ENCODE measurements at regions not wholly inside any gene's neighbourhood (a gene's known extent, or its start where the extent isn't known, plus 50 kb on each side); places are given as distances from the start of the nearest gene placed in this dataset.
"Not testable (repeated sequence)": the region's sequence is repeated elsewhere in the genome, so short reads cannot be mapped to it uniquely, and the experiment has no call there.

GRCh38 chr7:119908948-119909347, 364.0 kb upstream of the KCND2 start:
- DNase-seq (ENCODE audit: low read depth), result no peak
- TF ChIP-seq CTCF (IDR thresholded peaks at IDR 0.05; ENCODE audit: low read length, missing control alignments), result no peak

GRCh38 chr7:119914119-119914518, 358.9 kb upstream of the KCND2 start:
- DNase-seq (ENCODE audit: low read depth); H3K4me3 ChIP-seq (replicated peaks; ENCODE audit: low read depth, low read length): not testable (repeated sequence)

More at GRCh38 chr7:119908948-119909347, 364.0 kb upstream of the KCND2 start:
- no peak overlapping the region for H3K4me3 ChIP-seq (replicated peaks; ENCODE audit: low read depth, low read length)

- TF ChIP-seq CTCF (IDR thresholded peaks at IDR 0.05; ENCODE audit: low read length, missing control alignments), result no peak
- H3K4me3 ChIP-seq (replicated peaks; ENCODE audit: low read depth, low read length), result no peak overlapping the region
- DNase-seq (ENCODE audit: low read depth), result no peak
These were observed 356.5 kb upstream of the KCND2 start for GRCh38 chr7:119916501-119916900.

GRCh38 chr7:119918185-119918584, 354.8 kb upstream of the KCND2 start:
- no peak for TF ChIP-seq CTCF (IDR thresholded peaks at IDR 0.05; ENCODE audit: low read length, missing control alignments)
- no peak for DNase-seq (ENCODE audit: low read depth)
- no peak overlapping the region for H3K4me3 ChIP-seq (replicated peaks; ENCODE audit: low read depth, low read length)

- no peak for DNase-seq (ENCODE audit: low read depth)
- TF ChIP-seq CTCF (IDR thresholded peaks at IDR 0.05; ENCODE audit: low read length, missing control alignments), result no peak
- H3K4me3 ChIP-seq (replicated peaks; ENCODE audit: low read depth, low read length), result no peak overlapping the region
These were observed 353.0 kb upstream of the KCND2 start for GRCh38 chr7:119919986-119920385.

- TF ChIP-seq CTCF (IDR thresholded peaks at IDR 0.05; ENCODE audit: low read length, missing control alignments), result no peak
- DNase-seq (ENCODE audit: low read depth), result no peak
- H3K4me3 ChIP-seq (replicated peaks; ENCODE audit: low read depth, low read length), result no peak overlapping the region
These were observed 347.2 kb upstream of the KCND2 start for GRCh38 chr7:119925581-119926289.

- no peak for TF ChIP-seq CTCF (IDR thresholded peaks at IDR 0.05; ENCODE audit: low read length, missing control alignments)
- H3K4me3 ChIP-seq (replicated peaks; ENCODE audit: low read depth, low read length), result no peak overlapping the region
- DNase-seq (ENCODE audit: low read depth), result no peak
These were observed 343.1 kb upstream of the KCND2 start for GRCh38 chr7:119929891-119930290.
